ENCODE measurements at regions not wholly inside any gene's neighbourhood (a gene's known extent, or its start where the extent isn't known, plus 50 kb on each side); places are given as distances from the start of the nearest gene placed in this dataset.

DNA sequence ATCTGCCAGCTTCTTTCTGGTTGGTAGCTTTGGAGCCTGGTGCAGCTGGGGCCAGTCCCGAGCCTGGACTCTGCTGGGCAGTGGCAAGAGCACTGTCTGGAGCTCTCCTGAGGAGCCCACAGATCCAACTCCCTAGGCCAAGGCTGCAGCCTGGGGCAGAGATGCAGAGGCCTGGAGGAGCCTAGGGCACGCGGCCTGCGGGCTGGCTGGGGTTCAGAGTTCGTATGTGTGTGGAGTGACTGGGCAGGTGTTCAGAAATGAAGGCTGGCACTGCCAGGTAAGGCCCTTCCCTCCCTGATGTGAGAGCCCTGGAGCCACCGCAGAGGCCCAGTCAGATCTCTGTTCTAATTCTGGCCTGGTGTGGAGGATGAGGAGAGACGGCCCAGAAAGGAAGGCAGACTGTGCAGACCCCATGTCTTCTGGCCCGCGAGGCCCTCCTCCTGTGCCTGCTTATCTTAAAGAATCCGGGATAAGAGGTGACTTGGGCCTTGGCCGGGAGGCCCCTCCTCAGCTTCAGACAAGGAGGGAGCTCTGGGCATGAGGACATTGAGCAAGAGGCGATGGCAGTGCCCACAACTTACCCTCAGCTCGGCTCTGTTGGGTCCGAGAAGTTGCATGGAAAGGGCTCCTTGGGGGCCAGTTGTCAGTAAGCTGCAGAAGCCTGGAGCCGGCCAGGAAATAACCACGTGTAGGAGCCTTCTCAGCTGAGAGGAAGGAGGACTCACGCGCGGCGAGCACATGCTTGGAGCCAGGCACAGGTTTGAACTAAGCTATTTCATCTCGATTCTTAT, 62.2 kb upstream of the B3GAT1 start:
- H3K4me3 ChIP-seq (replicated peaks; ENCODE audit: low read depth, low read length), result no peak overlapping the region
- no peak for DNase-seq (ENCODE audit: extremely low read depth, insufficient read length)
- TF ChIP-seq, protein P1, sequence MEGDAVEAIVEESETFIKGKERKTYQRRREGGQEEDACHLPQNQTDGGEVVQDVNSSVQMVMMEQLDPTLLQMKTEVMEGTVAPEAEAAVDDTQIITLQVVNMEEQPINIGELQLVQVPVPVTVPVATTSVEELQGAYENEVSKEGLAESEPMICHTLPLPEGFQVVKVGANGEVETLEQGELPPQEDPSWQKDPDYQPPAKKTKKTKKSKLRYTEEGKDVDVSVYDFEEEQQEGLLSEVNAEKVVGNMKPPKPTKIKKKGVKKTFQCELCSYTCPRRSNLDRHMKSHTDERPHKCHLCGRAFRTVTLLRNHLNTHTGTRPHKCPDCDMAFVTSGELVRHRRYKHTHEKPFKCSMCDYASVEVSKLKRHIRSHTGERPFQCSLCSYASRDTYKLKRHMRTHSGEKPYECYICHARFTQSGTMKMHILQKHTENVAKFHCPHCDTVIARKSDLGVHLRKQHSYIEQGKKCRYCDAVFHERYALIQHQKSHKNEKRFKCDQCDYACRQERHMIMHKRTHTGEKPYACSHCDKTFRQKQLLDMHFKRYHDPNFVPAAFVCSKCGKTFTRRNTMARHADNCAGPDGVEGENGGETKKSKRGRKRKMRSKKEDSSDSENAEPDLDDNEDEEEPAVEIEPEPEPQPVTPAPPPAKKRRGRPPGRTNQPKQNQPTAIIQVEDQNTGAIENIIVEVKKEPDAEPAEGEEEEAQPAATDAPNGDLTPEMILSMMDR (IDR thresholded peaks at IDR 0.05; ENCODE audit: insufficient read depth, low read length, poor library complexity, severe bottlenecking), result no peak

DNA sequence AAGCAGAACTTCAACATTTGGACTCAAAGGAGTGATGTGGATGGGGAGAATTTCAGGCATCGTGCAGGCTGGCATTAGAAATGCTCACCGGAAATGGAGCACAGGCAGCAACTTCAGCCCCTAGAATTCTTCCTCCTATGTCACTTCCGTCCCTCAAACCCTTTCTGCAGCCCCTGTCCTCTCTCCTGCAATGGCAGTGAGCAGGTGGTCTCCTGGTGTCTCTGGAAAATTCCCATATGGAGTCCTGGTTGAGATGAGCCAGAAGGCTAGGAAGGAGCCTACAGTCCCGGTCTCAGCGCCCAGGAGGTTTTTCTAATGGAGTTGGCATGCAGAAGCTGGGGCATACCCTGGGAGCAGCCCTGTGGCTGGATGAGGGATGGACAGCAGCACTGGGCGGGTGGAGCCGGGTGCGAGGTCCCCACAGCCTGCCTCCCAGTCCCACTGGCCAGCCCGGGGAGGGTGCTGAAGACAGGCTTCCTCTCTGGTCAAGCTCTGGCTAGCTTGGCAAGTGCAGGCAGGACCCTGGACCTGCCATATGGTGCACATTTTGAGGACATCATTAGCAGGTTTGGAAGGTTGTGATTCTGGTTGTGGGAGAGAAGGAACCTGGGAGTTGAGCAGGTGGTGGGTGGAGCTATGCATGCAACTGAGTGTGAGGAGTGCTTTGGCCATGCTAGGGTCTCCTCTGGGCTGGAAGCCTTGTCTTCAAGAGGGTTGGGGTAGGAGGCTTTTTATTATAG, 59.8 kb upstream of the B3GAT1 start:
- TF ChIP-seq, protein P1 (IDR thresholded peaks at IDR 0.05; ENCODE audit: insufficient read depth, low read length, poor library complexity, severe bottlenecking), result no peak
- DNase-seq (ENCODE audit: extremely low read depth, insufficient read length), result no peak

More for the DNA sequence above, 62.2 kb upstream of the B3GAT1 start:
- Histone ChIP-seq H3K27me3 (replicated peaks; ENCODE audit: control insufficient read depth, insufficient read depth, low read length) (no peaks in the 10 kb centered on the region; the same call in none of the 2 replicates), H3K36me3 (ENCODE audit: control insufficient read depth, insufficient read depth, low read length) (no peaks in the 10 kb centered on the region)

DNA sequence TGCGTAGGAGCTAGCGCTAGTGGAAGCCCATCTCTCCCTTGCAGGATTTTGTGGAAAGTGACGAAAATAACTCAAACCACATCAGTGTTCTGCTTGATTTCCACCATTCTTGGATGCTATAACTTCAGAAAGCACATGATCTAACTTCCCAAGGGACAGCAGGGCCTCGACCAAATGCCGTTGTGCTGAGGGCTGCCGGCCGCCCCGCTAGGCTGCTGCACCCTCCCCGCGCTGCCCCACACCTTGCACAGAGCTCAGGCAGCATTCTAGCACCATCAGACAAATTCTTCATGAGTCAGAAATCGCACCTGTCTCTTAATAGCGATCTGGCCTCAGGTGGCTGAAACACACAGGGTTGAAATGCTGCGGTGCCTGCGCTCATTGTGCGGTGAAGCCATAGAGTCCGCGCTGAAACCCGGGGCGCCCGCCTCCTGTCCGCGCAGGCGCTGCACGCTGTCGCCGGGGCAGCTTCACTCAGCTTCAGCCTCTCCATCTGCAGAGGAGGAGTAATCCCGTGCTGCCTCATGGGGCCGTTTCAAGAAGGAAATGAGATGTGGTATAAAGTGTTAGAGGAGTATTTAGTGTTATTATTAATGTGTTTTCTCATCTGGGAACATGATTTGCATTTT, 59.2 kb upstream of the B3GAT1 start:
- DNase-seq (ENCODE audit: extremely low read depth, insufficient read length), result no peak
- no peak overlapping the region for H3K4me3 ChIP-seq (replicated peaks; ENCODE audit: low read depth, low read length)
- peaks cover under 1% of the 10 kb centered on the region; the same call in 1 of the 2 replicates for H3K27me3 ChIP-seq (replicated peaks; ENCODE audit: control insufficient read depth, insufficient read depth, low read length)
- TF ChIP-seq, protein P1 (IDR thresholded peaks at IDR 0.05; ENCODE audit: insufficient read depth, low read length, poor library complexity, severe bottlenecking), result no peak
- H3K36me3 ChIP-seq (ENCODE audit: control insufficient read depth, insufficient read depth, low read length), result no peaks in the 10 kb centered on the region

More for the DNA sequence above, 59.8 kb upstream of the B3GAT1 start:
- Histone ChIP-seq H3K27me3 (replicated peaks; ENCODE audit: control insufficient read depth, insufficient read depth, low read length) (no peaks in the 10 kb centered on the region; the same call in 1 of the 2 replicates), H3K4me3 (replicated peaks; ENCODE audit: low read depth, low read length) (no peak overlapping the region), H3K36me3 (ENCODE audit: control insufficient read depth, insufficient read depth, low read length) (no peaks in the 10 kb centered on the region)

DNA sequence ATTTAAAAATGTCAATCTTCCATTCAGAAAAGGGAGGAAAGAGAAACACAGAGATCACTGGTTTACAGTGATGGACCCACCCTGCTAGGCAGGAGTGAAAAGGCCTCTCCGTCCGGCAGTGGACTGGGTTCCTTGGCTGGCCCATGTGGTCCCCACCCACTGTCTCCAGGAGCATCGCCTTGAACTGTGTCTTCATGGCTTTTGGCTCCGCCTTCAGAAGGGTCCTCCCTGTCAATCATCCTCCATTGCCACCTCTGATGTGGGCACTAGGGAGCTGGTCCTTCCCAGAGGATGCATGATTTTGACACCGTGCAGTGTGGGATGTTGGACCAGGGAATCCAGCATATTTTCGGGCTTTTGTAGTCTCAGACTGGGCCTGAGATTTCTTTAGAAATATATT, 58.2 kb upstream of the B3GAT1 start:
- Histone ChIP-seq H3K27me3 (replicated peaks; ENCODE audit: control insufficient read depth, insufficient read depth, low read length) (peaks cover 3% of the 10 kb centered on the region; the same call in 1 of the 2 replicates), H3K36me3 (ENCODE audit: control insufficient read depth, insufficient read depth, low read length) (no peaks in the 10 kb centered on the region), H3K4me3 (replicated peaks; ENCODE audit: low read depth, low read length) (no peak overlapping the region)
- TF ChIP-seq, protein P1 (IDR thresholded peaks at IDR 0.05; ENCODE audit: insufficient read depth, low read length, poor library complexity, severe bottlenecking), result no peak
- DNase-seq (ENCODE audit: extremely low read depth, insufficient read length), result no peak

DNA sequence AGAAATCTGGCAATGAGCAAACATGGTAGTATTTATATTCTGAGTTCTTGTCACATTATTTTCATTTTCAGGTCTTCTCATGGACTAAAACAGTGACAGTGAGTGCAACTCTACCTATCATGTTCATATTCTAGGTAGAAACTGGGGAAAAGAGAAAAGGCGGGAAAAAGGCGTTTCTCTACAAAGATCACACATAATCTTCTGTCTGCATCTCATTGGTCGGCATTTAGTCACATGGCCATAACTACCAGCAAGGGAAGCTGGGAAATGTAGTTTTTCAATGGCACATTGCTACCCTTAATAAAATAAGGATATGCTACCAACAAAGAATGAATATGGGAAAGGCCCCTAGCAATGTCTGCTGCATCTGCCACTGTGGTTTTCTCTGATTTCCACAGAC, 57.6 kb upstream of the B3GAT1 start:
- TF ChIP-seq, protein P1 (IDR thresholded peaks at IDR 0.05; ENCODE audit: insufficient read depth, low read length, poor library complexity, severe bottlenecking), result no peak
- DNase-seq (ENCODE audit: extremely low read depth, insufficient read length), result no peak
- Histone ChIP-seq H3K36me3 (ENCODE audit: control insufficient read depth, insufficient read depth, low read length) (no peaks in the 10 kb centered on the region), H3K27me3 (replicated peaks; ENCODE audit: control insufficient read depth, insufficient read depth, low read length) (peaks cover 3% of the 10 kb centered on the region; the same call in 1 of the 2 replicates), H3K4me3 (replicated peaks; ENCODE audit: low read depth, low read length) (no peak overlapping the region)
